Thoracic aorta (tissue), 2 donors: ENCODE measurements at regions not wholly inside any gene's neighbourhood (a gene's known extent, or its start where the extent isn't known, plus 50 kb on each side); places are given as distances from the start of the nearest gene placed in this dataset.

Experiments
- ATAC-seq: fragments of 150-250 bp; one replicate; pipeline ENCODE4 v1.8.0; 2017; ENCODE audit warnings: low read depth; ENCODE audit not compliant: insufficient number of reproducible peaks, low FRiP score
- DNase-seq: peaks from one replicate; pipeline ENCODE4 v3.0.0-alpha.2; 2020; ENCODE audit warnings: low spot score
- H3K27ac ChIP-seq, 2 donors: fragments of 200-600 bp; sonication (generic); 1 replicate in 1 of 2; 2 replicates in 1 of 2; pipeline ENCODE4 v1.5.1; 2016; ENCODE audit warnings: mild to moderate bottlenecking in 2 of 2, moderate library complexity in 2 of 2
- H3K27me3 ChIP-seq: fragments of 200-600 bp; sonication (generic); replicated peaks from 2 replicates; pipeline ENCODE4 v1.6.0; 2016; ENCODE audit warnings: mild to moderate bottlenecking; ENCODE audit not compliant: insufficient read depth
- H3K36me3 ChIP-seq: fragments of 200-600 bp; sonication (generic); one replicate; pipeline ENCODE4 v1.5.1; 2016
- H3K4me1 ChIP-seq, 2 donors: fragments of 200-600 bp; sonication (generic); 1 replicate in 1 of 2; 2 replicates in 1 of 2; pipeline versions ENCODE4 v1.5.1 to v1.6.0; 2016; ENCODE audit warnings: low read depth in 2 of 2, mild to moderate bottlenecking in 1 of 2; ENCODE audit not compliant: control insufficient read depth in 1 of 2
- H3K4me3 ChIP-seq: fragments of 200-600 bp; sonication (generic); 2 replicates; pipeline ENCODE4 v1.5.1; 2016; ENCODE audit warnings: mild to moderate bottlenecking
- H3K9me3 ChIP-seq: fragments of 200-600 bp; sonication (generic); 2 replicates; pipeline ENCODE4 v1.5.1; 2016
- CTCF ChIP-seq: fragments of 200-600 bp; sonication (generic); IDR thresholded peaks from one replicate; pipeline ENCODE4 v1.5.1; 2019; ENCODE audit warnings: antibody characterized with exemption

GRCh38 chr6:140909156-140909555 is 1223.6 kb upstream of the GJE1 start:
- no peaks in the 10 kb centered on the region for H3K27me3 ChIP-seq
- no peak overlapping the region for H3K4me3 ChIP-seq
- ATAC-seq (no peak), DNase-seq (no peak)
- no peaks in the 10 kb centered on the region for H3K36me3 ChIP-seq
- TF ChIP-seq CTCF, result no peak
- H3K27ac ChIP-seq, result no peak overlapping the region
- H3K4me1 ChIP-seq, result no peaks in the 10 kb centered on the region
- no peaks in the 10 kb centered on the region for H3K9me3 ChIP-seq

- Histone ChIP-seq H3K27me3 (no peaks in the 10 kb centered on the region), H3K4me3 (no peak overlapping the region), H3K36me3 (no peaks in the 10 kb centered on the region), H3K27ac (no peak overlapping the region), H3K9me3 (no peaks in the 10 kb centered on the region), H3K4me1 (no peaks in the 10 kb centered on the region)
- TF ChIP-seq CTCF, result no peak
- ATAC-seq (no peak), DNase-seq (no peak)
Observed at GRCh38 chr6:140908505-140908904, 1224.2 kb upstream of the GJE1 start.

- ATAC-seq, result no peak
- no peak overlapping the region for H3K27ac ChIP-seq
Observed at GRCh38 chr6:140907235-140907634, 1225.5 kb upstream of the GJE1 start.

GRCh38 chr6:140905724-140906123 is 1227.0 kb upstream of the GJE1 start:
- no peak overlapping the region for H3K27ac ChIP-seq
- no peaks in the 10 kb centered on the region for H3K4me1 ChIP-seq
- H3K36me3 ChIP-seq, result no peaks in the 10 kb centered on the region
- no peaks in the 10 kb centered on the region for H3K9me3 ChIP-seq
- DNase-seq (no peak), ATAC-seq (no peak)
- no peak overlapping the region for H3K4me3 ChIP-seq
- no peaks in the 10 kb centered on the region for H3K27me3 ChIP-seq
- no peak for TF ChIP-seq CTCF

More at GRCh38 chr6:140907235-140907634, 1225.5 kb upstream of the GJE1 start:
- Histone ChIP-seq H3K36me3 (no peaks in the 10 kb centered on the region), H3K9me3 (no peaks in the 10 kb centered on the region), H3K4me3 (no peak overlapping the region), H3K27me3 (no peaks in the 10 kb centered on the region), H3K4me1 (no peaks in the 10 kb centered on the region)
- no peak for DNase-seq
- TF ChIP-seq CTCF, result no peak

- Histone ChIP-seq H3K4me1 (no peaks in the 10 kb centered on the region), H3K36me3 (no peaks in the 10 kb centered on the region), H3K27ac (no peak overlapping the region), H3K27me3 (no peaks in the 10 kb centered on the region), H3K4me3 (no peak overlapping the region), H3K9me3 (no peaks in the 10 kb centered on the region)
- DNase-seq (no peak), ATAC-seq (no peak)
- no peak for TF ChIP-seq CTCF
Observed at GRCh38 chr6:140905050-140905449, 1227.7 kb upstream of the GJE1 start.
